NCI-H1105 (cell line): ENCODE measurements at regions not wholly inside any gene's neighbourhood (a gene's known extent, or its start where the extent isn't known, plus 50 kb on each side); places are given as distances from the start of the nearest gene placed in this dataset.
"Not testable (repeated sequence)": the region's sequence is repeated elsewhere in the genome, so short reads cannot be mapped to it uniquely, and the experiment has no call there.

ENCODE experiments used
- DNase-seq: peaks from one replicate; lab custom pipeline; 2025; lab: John Stamatoyannopoulos, UW

DNA sequence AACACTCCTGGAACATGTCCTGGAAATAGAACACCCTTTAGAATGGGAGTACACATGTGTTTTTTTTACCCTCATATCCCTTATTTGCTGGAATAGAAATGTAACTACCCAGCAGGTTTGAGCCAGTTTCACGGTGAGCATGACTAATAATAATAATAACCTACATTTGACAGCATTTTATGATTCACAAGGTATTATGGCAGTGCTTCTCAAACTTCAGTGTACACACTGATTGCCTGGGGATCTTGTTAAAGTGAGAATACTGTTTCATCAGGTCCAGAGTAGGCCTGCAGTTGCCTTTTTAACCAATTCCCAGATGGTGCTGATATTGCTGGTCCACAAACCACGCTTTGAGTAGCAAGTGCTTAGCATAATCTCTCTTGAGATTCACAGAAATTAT, 63.9 kb downstream of the NFKBIZ start:
- DNase-seq: no peak

DNA sequence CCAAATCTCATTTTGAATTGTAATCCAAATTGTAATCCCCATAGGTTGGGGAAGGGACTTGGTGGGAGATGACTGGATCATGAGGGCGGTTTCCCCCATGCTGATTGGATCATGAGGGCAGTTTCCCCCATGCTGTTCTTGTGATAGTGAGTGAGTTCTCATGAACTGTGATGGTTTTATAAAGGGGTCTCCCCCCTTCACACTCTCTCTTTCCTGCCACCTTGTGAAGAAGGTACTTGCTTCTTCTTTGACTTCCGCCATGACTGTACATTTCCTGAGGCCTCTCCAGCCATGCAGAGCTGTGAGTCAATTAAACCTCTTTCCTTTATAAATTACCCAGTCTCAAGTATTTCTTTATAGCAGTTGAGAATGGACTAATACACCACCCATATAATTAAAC, 68.4 kb downstream of the NFKBIZ start:
- not testable (repeated sequence) for DNase-seq

DNA sequence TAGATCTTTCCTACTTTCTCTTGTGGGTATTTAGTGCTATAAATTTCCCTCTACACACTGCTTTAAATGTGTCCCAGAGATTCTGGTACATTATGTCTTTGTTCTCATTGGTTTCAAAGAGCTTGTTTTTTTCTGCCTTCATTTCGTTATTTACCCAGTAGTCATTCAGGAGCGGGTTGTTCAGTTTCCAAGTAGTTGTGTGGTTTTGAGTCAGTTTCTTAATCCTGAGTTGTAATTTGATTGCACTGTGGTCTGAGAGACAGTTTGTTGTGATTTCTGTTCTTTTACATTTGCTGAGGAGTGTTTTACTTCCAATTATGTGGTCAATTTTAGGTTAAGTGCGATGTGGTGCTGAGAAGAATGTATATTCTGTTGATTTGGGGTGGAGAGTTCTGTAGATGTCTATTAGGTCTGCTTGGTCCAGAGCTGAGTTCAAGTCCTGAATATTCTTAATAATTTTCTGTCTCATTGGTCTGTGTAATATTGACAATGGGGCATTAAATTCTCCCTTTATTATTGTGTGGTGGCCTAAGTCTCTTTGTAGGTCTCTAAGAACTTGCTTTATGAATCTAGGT, 72.9 kb downstream of the NFKBIZ start:
- not testable (repeated sequence) for DNase-seq

DNA sequence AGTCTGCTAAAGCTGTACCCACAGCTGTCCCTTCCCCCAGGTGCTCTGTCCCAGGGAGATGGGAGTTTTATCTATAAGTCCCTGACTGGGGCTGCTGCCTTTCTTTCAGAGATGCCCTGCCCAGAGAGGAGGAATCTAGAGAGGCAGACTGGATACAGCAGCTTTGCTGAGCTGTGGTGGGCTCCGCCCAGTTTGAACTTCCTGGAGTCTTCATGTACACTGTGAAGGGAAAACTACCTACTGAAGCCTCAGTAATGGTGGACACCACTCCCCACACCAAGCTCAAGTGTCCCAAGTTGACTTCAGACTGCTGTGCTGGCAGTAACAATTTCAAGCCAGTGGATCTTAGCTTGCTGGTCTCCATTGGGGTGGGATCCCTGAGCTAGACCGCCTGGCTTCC, 75.3 kb downstream of the NFKBIZ start:
- DNase-seq: not testable (repeated sequence)

DNA sequence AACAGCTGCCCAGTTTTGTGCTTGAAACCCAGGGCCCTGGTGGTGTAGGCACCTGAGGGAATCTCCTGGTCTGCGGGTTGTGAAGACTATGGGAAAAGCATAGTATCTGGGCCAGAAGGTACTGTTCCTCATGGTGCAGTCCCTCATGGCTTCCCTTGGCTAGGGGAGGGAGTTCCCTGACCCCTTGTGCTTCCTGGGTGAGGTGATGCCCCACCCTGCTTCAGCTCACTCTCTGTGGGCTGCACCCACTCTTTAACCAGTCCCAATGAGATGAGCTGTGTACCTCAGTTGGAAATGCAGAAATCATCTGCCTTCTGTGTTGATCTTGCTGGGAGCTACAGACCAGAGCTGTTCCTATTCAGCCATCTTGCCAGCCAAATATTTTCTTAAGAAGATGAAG, 75.8 kb downstream of the NFKBIZ start:
- not testable (repeated sequence) for DNase-seq

DNA sequence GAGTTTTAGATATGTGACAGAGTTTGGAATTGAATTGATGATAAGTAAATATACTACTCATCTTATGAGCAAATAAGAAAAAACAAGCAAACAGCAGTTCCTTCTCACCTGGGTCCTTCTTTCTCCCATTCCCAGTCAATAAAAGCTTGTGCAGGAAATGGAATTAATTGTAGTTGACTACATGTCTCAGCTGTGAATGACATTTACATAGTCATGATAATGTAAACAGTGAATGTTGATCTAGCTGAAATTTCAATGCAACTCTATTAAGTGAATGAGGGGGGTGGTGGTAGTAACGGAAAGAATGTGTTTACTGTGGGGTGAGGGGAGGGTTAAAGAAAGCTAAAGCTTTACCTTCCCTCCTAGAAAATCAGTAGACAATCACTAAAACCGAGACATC, 76.2 kb downstream of the NFKBIZ start:
- no peak for DNase-seq

DNA sequence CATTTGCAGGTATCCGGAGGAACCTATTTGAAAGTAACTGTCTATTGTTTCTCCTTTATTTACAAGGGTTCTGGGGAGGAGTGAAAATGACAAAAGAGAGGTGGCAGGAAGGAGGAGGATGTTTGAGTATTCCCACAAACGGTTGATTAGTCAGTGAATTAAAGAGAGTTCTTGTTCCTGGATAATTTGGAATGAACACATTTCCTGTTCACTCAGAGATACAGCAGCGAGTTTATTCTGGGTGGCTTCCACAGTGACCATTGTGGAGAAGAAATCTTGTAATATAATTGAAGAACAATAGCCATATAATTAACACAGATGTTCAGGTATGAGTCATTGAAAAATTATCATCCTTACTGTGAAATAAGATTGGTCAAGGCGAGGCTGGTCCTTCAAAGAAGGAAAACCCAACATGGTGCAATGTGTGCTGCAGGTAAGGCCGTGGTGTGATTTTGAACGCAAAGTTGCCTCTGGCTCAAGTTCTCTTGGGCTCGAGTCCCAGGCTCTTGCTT, 77.3 kb downstream of the NFKBIZ start:
- DNase-seq: no peak

DNA sequence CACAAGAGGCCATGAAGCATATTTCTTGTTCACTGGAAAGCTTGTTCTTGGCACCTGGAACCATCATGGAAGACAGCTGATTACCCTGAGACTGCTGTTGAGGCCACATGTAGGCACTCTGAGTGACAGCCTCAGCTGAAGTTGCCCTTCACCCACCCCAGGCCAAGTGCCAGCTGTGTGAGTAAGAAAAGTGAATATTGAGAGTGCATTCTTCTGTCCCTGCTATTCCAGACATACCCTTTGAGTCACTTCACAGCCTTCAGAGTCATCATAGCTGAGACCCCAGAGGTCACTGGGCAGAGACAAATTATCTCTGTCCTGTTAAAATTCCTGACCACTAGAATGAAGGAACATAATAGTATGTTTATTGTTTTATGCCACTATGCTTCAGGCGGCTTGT, 79.6 kb downstream of the NFKBIZ start:
- DNase-seq: no peak

DNA sequence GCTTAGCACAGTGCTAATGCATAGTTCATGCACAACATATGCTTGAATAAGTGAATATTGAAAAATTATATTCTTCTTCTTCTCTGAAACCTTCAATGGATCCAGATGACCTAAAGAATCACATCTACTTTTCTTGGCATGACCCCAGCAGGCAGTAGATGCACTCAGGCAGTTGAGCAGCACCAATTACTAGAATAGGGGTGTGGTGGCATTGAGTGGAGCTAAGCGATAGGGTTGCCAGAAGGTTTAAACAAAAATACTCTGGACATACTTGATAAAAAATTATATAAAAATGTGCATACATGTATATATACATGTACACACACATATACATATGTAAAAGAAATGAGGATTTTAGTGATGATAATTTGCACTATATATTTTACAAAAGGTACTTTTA, 81.8 kb downstream of the NFKBIZ start:
- no peak for DNase-seq

DNA sequence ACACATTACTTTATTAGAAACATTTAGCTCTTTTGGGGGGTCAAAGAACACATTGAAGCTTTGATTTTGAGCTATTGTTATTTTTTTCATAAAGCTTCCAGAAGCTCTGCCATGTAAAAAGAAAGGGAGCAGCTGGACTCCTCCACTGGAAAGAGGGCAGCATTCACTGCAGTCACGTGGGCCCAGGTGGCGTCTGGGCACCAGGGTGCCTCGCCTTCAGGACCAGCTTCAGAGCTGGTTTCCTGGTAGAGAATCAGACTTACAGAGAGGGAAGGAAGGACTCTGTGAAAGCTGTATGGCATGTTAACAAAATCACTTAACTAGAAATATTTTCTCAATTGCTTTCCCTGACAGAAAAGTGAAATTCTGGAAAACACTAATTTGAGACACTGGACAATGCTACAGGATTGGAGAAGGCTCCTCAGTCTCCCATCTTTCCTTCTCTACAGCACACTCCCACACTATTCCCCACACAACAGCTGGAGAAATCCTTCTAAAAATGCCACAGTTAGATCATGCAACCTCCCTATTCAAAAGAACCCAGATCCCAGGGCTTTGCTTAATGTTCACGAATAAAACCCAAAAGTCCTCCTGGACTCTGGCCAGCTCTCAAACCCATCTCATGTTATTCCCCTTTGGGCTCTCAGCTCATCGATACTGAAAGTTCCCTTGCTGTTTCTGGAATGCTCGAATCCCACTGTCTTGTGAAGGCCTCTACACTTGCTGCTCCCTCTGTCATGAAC, 83.2 kb downstream of the NFKBIZ start:
- no peak for DNase-seq

DNA sequence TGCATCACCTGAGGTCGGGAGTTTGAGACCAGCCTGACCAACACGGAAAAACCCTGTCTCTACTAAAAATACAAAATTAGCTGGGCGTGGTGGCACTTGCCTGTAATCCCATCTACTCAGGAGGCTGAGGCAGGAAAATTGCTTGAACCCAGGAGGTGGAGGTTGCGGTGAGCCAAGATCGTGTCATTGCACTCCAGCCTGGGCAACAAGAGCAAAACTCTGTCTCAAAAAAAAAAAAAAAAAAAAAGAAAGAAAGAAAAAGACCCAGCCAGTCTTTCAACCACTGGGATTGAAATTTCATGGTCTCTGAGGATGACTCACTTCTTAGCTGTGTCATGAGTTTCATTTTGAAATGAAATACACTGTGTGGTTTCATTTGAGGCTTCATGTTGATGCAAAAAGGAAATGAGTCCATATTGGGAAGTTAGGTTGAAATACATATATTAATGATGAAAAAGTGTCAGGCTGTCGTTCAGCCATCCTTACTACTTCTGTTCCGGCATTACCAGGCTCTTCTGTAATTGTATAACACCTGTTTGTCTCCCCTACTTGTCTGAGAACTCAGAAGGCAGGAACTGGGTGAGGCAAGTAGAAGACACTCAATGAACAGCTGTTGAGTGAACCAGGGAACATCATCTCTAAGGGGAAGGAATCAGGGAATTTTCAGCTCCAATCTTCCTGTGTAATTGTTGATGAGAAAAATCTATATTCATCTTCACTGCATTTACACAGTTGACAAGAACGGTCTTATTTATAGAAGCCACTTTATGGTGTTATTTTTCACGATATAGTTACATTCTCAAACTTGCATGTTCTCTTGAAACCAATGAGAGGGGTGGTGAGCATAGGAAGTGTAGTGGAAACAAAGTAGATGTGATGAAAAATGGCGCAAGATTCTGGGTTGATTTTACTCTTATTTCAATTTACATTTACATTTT, 87.4 kb downstream of the NFKBIZ start:
- no peak for DNase-seq

DNA sequence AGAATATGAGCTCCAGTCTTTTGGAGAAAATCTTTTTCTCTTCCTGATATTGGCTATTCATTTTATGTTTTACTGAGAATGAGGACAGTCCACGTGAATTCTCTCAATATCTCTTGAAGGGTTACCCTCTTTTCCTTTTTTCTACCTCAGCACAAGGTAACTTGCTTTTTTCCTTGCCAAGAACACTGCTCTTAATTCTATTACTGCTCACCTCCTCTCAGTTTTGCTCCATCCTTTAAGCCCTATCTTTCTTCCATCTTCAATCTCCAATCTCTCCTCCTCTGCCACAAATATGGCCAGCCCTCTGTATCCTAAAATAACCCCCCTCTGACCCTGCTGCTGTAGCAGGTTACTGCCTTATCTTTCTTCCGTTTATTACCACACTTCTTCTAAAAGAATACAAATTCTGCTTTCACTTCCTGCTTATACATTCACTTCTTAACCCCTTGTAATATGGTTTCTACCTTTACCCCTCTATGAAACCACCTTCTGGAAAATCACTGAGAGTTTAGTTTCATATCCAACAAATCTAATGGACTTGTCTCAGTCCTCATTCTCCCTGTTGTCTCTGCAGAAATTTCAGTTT, 89.0 kb downstream of the NFKBIZ start:
- no peak for DNase-seq

DNA sequence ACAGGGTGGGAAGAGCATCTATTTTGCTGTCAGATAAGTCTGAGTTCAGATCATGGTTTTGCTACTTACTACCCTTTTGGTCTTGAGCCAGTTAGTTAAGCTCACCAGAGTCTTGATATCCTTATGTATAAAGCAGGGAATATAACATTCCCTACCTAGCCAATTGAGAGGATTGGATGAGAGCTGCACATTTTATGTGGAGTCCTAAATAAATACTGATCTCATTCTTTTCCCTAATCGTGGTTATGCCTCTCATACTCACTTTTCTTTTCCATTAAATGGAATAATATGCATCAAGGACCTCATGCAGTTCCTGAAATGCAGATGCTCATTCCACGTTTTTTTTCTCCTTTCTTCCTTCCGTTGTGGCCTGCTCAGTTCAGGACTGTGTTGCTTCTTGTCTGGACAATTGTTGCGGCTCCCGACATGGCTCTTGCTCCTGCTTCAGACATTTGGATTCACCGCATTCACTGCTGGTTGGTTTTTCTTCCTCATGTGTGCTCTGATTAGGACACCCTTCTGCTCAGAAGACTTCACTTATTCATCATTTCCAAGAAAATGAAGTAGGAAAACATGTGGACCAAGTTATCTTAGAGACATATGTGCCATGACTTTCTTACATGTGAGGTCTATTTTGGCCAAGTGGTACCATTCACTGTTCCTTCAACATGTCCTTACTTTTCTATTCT, 90.2 kb downstream of the NFKBIZ start:
- no peak for DNase-seq

DNA sequence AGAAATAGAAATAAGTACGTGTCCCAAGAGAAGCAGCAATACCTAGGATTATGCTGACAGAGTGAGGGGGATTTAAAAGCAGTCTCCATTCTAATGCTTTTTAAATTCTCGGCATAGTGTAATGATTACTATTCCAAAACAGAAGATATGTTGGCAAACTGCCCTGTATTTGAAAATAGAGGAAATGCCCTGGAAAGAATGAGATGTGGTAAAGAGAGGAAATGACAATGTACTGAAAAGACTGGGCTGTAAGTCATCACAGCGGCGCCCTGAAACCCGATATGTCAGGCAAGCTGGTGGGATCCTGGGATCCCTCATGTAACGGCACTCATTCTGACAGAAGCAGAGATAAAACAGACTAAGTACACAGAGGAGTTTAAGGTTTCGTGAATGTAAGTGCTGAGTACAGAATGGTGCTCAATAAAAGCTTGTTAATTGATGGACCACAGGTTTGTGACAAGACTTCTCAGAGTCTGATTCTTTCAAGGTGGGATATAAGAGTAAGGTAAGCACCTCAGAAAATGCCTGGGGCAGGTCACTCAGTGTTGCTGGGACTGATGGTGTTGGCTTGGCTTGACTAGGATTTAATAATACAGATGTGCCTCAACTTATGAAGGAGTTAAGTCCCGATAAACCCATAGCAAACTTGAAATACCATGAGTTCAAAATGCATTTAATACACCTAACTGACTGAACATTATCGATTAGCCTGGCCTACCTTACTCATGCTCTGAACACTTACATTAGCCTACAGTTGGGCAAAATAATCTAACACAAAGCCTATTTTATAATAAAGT, 91.4 kb downstream of the NFKBIZ start:
- no peak for DNase-seq

DNA sequence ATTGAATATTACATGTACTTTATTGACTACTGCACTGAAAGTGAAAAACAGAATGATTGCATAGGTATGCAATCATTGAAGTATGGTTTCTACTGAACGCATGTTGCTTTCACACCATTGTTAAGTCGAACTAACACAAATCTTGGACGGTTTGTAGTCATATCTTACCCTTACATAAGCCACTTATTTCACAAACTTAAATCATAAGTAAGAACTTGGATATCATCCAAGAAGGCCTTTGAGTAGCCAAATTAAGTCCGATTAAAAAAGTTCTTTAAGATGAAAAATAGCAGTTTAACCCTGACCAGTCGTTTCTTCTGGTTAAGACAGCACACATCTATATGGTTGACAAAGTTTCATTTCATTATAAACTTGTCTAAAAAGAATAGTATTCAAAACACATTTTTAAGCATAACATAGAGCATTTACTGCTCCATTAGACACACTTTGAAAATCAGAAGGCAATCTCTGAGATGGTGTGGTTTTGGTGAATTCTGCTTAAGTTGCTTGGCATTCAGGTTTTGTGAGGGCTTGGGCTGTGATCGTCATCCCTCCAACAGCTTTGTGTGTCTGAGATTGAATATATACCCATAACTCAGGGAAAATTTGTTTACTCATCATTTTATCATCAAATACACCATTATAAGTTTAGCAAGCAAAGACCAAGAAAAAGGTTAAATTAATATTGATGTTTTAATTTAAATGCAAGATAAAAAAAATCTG, 92.2 kb downstream of the NFKBIZ start:
- no peak for DNase-seq

DNA sequence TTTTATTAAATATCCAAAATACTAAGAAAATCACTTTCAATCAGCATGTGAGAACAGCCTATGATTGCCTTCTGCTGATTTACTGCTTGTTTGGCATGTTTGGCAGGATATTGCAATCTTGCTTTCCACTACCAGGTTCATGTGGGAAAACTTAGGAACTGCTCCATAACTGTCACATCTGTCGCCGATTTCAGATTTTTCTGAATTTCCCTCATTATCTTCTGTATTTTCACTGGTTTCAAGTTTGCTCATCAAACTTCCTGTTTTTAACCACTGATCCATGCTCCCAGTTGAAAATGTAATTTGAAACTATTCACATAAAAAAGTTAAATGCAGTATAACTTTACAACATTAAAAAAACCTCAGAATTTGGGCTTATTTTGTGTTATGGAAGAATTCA, 93.0 kb downstream of the NFKBIZ start:
- no peak for DNase-seq

DNA sequence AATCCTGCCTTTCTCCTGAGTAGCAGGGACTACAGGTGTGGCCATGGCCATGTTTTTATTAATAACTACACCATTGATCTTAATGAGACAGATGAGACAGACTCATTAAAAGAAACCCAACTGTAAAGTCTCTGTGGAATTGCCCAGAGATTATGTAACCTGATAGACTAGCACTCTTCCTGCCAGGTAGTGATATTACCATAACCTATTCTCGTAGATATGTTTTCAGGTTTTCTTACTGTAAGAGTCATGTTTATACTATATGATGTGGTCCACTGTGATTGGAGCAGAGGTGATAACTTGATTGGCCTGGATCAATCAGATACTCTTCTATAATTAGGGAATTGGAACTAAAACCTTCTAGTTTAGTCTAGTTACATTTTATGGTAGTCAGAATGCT, 93.7 kb downstream of the NFKBIZ start:
- no peak for DNase-seq

DNA sequence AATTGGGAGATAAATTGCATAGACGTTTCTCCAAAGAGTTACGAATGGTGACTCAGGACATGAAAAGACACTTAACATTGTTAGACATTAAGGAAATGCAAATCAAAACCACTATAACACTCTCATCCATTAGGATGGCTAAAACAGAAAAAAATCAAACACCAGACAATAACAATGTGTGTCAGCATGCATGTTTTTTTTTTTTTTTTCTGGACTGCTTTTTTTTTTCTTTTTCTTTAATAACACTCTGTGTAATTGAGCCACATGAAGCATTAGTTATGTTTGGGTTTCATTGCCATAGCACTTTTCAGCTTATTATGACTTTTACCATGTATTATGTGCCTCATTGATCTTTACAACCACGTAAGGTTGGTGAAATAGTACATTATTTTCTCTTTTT, 95.0 kb downstream of the NFKBIZ start:
- no peak for DNase-seq

DNA sequence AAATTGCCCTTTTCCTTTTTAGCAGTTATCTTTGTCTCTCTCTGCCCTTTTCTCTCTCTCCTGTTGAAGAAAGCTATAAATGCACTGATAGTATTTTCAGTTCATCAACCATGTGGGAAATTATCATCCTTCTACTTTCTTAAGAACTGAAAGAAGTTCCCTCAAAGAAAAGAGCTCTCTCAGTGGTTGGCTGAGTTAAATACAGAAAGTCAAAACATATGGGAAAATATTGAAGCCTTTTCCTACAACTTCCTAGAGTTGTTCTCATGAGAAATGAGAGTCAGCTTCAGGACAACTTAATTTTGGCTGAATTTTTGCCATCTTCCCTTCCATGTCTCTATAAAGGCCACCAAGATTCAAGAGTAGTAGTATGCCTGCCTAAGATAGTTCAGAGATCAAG, 96.7 kb downstream of the NFKBIZ start:
- DNase-seq: no peak

DNA sequence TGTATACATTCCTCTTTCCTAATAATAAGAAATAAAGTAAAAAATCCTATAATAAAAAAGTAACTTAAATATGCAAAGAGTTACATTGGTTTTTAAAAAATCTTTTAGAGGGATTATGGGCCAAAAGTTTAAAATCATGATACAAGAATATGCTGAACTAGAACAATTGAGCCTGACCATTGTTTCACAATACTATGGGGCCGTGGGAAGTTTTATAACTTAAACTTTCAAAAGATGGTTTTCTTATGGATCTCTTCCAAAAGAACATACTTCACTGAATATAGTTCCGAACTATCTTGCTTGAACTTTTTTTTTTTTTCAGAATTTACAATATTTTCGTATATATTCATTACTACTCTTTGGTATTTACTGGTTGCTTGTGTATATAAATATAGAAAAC, 97.6 kb downstream of the NFKBIZ start:
- DNase-seq: no peak
